K562 (cell line): ENCODE measurements at regions not wholly inside any gene's neighbourhood (a gene's known extent, or its start where the extent isn't known, plus 50 kb on each side); places are given as distances from the start of the nearest gene placed in this dataset.

Experiments
- CBFA2T2 ChIP-seq: fragments of 450-650 bp; conservative IDR thresholded peaks from 2 replicates; pipeline ENCODE4 v1.6.1; 2017; ENCODE audit warnings: mild to moderate bottlenecking
- MGA ChIP-seq: fragments of 450-650 bp; IDR thresholded peaks from 2 replicates; pipeline ENCODE4 v1.6.1; 2016; ENCODE audit warnings: mild to moderate bottlenecking, moderate library complexity
- TF ChIP-seq, protein P1 (sequence below): sonication (generic); formaldehyde crosslinking; IDR thresholded peaks from 2 replicates; pipeline ENCODE4 v1.8.1; 2023; ENCODE audit warnings: mild to moderate bottlenecking, missing genetic modification reagents

GRCh38 chrX:80317646-80318045, 102.6 kb upstream of the TENT5D start (continued):
- TF ChIP-seq MGA (no peak), CBFA2T2 (0 out of 2 replicates have a peak, but pooled peaks have one; percentile 13)
- TF ChIP-seq, protein P1, sequence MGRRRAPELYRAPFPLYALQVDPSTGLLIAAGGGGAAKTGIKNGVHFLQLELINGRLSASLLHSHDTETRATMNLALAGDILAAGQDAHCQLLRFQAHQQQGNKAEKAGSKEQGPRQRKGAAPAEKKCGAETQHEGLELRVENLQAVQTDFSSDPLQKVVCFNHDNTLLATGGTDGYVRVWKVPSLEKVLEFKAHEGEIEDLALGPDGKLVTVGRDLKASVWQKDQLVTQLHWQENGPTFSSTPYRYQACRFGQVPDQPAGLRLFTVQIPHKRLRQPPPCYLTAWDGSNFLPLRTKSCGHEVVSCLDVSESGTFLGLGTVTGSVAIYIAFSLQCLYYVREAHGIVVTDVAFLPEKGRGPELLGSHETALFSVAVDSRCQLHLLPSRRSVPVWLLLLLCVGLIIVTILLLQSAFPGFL (CRISPR knock-in tag): no peak
